Muscle of leg (tissue), 3 donors: ENCODE measurements at regions not wholly inside any gene's neighbourhood (a gene's known extent, or its start where the extent isn't known, plus 50 kb on each side); places are given as distances from the start of the nearest gene placed in this dataset.

Source experiments
- DNase-seq: peaks from one replicate; pipeline ENCODE4 v3.0.0; 2013
- H3K27ac ChIP-seq: one replicate; pipeline ENCODE4 v1.5.1; 2013; ENCODE audit warnings: mild to moderate bottlenecking, low read length, control low read depth
- H3K27me3 ChIP-seq: one replicate; pipeline ENCODE4 v1.6.1; 2013; ENCODE audit warnings: low read length; ENCODE audit not compliant: control insufficient read depth, insufficient read depth
- H3K36me3 ChIP-seq: one replicate; pipeline ENCODE4 v1.6.1; 2013; ENCODE audit warnings: low read length; ENCODE audit not compliant: control insufficient read depth, insufficient read depth
- H3K4me1 ChIP-seq: one replicate; pipeline ENCODE4 v1.6.1; 2013; ENCODE audit warnings: low read length; ENCODE audit not compliant: control insufficient read depth, insufficient read depth
- H3K4me3 ChIP-seq: one replicate; pipeline ENCODE4 v1.5.1; 2013; ENCODE audit warnings: low read length, control low read depth
- H3K9me3 ChIP-seq: replicated peaks from 2 replicates; pipeline ENCODE4 v1.6.1; 2013; ENCODE audit warnings: low read depth, low read length; ENCODE audit not compliant: control insufficient read depth
- WGBS: methylation state at CpG from one replicate; pipeline ENCODE4 v1.1.5; 2013; ENCODE audit warnings: missing lambda C conversion rate; ENCODE audit not compliant: insufficient coverage; 5-methylcytosine and 5-hydroxymethylcytosine counted together

DNA sequence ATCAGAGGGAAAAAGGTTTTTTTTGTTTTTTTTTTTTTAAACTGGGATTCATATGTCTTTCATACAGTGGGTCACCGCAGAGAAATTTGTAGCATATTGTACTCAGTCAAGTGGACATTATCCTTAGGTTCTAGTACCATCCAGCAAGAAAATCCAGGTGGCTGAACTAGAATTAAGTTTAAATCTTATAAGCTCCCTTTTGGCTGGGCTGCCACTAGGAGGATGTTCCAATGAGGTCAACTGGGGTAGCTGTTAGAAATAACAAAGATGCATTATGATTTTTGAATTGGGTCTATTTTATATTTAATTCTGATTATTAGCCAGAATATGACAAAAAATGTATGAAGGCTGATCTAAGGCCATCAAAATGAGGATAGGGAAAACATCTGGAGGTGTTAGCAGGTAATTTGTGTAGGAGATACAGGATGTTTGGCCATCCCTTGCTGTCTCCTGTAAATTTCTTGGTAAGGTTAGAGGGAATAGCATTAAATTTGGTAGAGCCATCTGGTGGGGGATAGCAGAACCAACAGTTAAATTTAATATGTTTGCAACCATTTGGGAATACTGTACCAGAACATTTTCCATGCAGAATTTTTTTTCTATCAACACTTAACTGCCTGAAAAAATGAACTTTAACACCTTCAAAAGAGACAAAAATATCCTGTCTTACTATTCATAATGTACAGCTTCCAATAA is 568.5 kb upstream of the B3GALT2 start:
- no peak overlapping the region for H3K27ac ChIP-seq
- H3K4me3 ChIP-seq: no peak overlapping the region
- H3K36me3 ChIP-seq: no peaks in the 10 kb centered on the region
- no peaks in the 10 kb centered on the region for H3K27me3 ChIP-seq
- DNase-seq: no peak
- H3K9me3 ChIP-seq: no peaks in the 10 kb centered on the region
- H3K4me1 ChIP-seq: no peaks in the 10 kb centered on the region
- no CpG with 5 or more reads among the region's 1 CpG for WGBS

DNA sequence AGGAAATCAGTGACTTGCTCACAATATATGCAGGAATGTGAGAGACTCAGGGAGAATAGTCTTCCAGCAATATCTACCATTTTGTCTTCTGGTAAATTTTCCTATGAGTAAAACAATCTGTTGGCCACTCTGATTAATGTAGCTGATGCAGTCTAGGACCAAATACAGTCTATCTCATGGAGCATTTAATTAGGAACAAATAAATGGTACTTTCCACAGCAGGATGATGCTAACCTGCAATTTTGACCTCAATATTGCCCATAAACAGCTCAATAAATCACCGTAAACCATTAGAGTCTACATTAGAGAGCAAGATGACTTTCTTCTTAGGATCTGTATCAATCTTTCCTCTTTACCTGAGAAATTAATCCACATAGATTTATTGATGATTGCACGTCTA is 567.7 kb upstream of the B3GALT2 start:
- no peaks in the 10 kb centered on the region for H3K36me3 ChIP-seq
- 100% methylated on average over 1 of the region's 2 CpGs for WGBS
- H3K9me3 ChIP-seq: no peaks in the 10 kb centered on the region
- no peaks in the 10 kb centered on the region for H3K4me1 ChIP-seq
- H3K27me3 ChIP-seq: no peaks in the 10 kb centered on the region
- H3K27ac ChIP-seq: no peak overlapping the region
- no peak overlapping the region for H3K4me3 ChIP-seq
- DNase-seq: no peak

DNA sequence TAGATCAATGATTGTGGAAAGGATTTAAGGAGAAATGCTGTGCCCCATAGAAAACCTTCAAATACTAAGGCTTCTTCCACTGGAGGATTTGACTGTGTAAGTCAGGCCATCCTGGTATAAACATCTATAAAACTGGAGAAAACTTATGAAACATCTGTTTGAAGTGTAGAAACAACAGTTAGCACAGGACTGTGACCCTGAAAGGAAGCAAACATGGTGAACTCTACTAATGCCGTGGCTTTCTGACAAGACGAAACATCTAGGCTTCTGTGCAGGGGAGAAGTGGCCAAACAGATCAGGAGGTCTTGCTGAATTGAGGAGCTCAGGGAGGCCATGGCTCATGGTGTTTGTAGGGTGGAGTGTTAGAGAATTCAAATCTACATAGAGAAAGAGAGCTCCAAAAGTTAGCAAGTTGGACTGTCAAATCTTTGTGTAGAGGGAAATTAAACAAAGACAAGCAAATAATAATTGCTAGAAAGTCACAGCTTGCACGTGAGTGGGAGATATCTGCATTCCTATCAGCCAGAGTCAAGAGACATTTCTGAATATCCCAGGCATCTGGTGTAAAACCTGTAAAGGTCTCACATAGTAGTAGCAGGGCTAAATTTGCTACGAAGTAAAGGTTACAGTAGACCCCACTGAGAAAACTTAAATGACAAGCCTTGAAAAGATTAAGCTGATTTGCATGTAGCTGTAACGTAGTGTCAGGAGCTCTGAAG is 566.8 kb upstream of the B3GALT2 start:
- H3K9me3 ChIP-seq: no peaks in the 10 kb centered on the region
- H3K27me3 ChIP-seq: no peaks in the 10 kb centered on the region
- no peaks in the 10 kb centered on the region for H3K4me1 ChIP-seq
- H3K27ac ChIP-seq: no peak overlapping the region
- H3K36me3 ChIP-seq: no peaks in the 10 kb centered on the region
- no peak overlapping the region for H3K4me3 ChIP-seq
- WGBS: 83% methylated on average over 4 of the region's 5 CpGs
- DNase-seq: no peak

DNA sequence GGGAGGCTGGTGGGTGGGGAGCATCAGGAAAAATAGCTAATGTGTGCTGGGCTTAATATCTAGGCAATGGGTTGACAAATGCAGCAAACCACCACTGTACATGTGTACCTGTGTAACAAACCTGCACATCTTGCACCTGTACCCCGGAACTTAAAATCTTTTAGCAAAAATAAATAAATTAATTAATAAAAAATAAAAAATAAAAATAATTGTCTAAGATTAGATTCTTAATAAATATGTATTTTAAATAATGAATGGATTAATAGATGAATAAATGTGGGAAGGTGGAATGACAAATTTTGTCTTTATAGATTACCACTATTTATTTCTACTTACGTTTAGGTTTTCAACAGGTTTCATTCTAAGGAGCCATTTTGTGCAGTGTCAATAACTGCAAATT is 563.5 kb upstream of the B3GALT2 start:
- Histone ChIP-seq H3K4me3 (no peak overlapping the region), H3K9me3 (no peaks in the 10 kb centered on the region), H3K27me3 (no peaks in the 10 kb centered on the region), H3K36me3 (no peaks in the 10 kb centered on the region), H3K27ac (no peak overlapping the region), H3K4me1 (no peaks in the 10 kb centered on the region)
- DNase-seq: no peak
- no CpG with 5 or more reads among the region's 2 CpGs for WGBS

DNA sequence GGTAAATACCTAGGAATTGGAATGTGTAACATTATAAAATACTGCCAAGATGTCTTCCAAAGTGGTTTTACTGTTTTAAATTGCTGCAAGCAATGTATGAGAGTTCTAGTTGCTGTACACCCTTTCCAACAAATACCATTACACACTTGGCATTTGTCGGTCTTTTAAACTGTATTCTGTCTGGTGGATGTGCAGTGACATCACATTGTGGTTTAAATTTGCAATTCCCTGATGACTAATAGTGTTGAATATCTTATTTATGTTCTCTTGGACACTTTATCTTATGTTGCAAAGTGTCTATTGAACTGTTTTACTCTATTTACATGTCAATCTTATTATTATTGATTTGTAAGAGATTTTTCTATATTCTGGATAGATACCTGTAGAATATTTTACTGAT is 561.2 kb upstream of the B3GALT2 start:
- H3K9me3 ChIP-seq: no peaks in the 10 kb centered on the region
- H3K36me3 ChIP-seq: no peaks in the 10 kb centered on the region
- H3K27ac ChIP-seq: no peak overlapping the region
- H3K4me1 ChIP-seq: no peaks in the 10 kb centered on the region
- no CpG with 5 or more reads among the region's 1 CpG for WGBS
- no peak overlapping the region for H3K4me3 ChIP-seq
- H3K27me3 ChIP-seq: no peaks in the 10 kb centered on the region
- DNase-seq: no peak

DNA sequence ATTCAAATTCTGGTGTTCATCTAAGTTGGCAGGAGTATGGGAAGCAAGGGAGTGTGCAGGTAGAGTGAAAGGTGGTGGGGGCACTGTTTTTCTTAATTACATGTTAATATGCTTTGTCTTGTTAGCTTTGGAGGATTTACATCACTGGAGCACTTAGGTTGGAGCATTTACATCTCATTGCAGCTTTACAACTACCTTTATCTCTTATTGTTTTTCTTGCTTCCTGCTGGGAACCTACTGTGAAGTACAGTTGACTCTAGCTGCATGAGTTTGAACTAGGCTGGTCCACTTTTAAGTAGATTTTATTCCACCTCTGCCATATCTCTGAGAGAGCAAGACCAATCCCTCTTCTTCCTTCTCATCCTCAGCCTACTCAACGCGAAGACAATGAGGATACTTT is 554.8 kb upstream of the B3GALT2 start:
- no peak for DNase-seq
- no peak overlapping the region for H3K27ac ChIP-seq
- no CpG with 5 or more reads among the region's 2 CpGs for WGBS
- H3K36me3 ChIP-seq: no peaks in the 10 kb centered on the region
- no peak overlapping the region for H3K4me3 ChIP-seq
- H3K9me3 ChIP-seq: no peaks in the 10 kb centered on the region
- H3K27me3 ChIP-seq: no peaks in the 10 kb centered on the region
- H3K4me1 ChIP-seq: no peaks in the 10 kb centered on the region

DNA sequence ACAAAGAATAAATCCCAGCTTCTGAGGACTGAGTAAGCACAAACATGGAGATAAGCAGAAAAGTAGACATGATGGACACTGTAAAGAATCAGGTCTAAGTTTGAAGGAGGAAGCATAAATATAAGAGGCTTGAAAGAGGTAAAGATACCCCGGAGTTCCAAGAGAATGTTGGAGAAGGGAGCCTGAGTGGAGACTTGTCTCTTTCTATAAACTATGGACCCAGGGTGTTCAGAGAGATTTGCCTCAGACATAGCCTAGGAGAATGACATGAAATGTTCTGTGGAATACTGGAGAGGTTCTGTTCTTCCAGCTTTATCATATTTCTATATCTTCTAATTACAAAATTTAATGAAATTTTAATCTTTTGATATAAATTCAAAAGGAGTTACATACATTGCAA is 554.3 kb upstream of the B3GALT2 start:
- H3K36me3 ChIP-seq: no peaks in the 10 kb centered on the region
- no peak for DNase-seq
- H3K4me3 ChIP-seq: no peak overlapping the region
- H3K4me1 ChIP-seq: no peaks in the 10 kb centered on the region
- H3K27ac ChIP-seq: no peak overlapping the region
- H3K27me3 ChIP-seq: no peaks in the 10 kb centered on the region
- WGBS: 80% methylated on average over 1 of the region's 1 CpG
- H3K9me3 ChIP-seq: no peaks in the 10 kb centered on the region

DNA sequence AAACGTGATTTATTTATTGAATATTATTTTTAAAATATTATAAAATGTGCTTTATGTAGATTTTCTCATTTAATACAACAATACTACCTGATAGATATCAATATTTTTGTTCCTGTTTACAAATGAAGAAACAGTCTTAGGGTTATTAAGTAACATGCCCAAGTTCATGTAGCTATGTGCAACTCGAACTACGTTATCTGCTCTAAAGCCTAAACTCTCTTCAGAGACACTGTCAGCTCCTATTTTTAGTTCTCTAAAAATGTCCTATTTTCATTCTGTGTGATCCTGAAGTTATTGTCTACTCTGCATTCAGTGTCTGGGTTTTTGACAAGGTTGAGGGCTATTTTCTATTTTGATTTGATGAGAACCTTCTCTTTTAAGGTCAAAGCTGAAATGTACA is 550.1 kb upstream of the B3GALT2 start:
- DNase-seq: no peak
- WGBS: no CpG with 5 or more reads among the region's 3 CpGs
- Histone ChIP-seq H3K27me3 (no peaks in the 10 kb centered on the region), H3K4me3 (no peak overlapping the region), H3K9me3 (no peaks in the 10 kb centered on the region), H3K36me3 (no peaks in the 10 kb centered on the region), H3K4me1 (no peaks in the 10 kb centered on the region), H3K27ac (no peak overlapping the region)

DNA sequence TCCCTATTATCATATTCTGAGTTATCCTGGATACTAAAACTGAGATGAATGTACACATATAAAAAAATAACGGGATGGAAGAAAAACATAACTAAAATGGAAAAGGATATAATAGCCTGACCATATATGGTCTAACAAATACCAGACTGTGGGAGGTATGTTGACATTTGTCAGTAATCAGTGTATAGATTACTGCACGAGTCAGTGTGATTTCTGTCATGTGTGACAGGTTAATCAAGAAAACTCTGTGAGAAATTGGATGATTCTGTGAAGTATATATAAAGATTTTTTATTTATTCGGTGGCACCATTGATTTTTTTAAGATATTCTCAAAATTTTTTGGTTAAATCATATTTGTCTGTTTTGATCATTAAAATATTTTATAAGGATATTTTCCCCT is 547.3 kb upstream of the B3GALT2 start:
- no peaks in the 10 kb centered on the region for H3K36me3 ChIP-seq
- H3K4me3 ChIP-seq: no peak overlapping the region
- WGBS: no CpG with 5 or more reads among the region's 3 CpGs
- no peaks in the 10 kb centered on the region for H3K4me1 ChIP-seq
- H3K27me3 ChIP-seq: no peaks in the 10 kb centered on the region
- DNase-seq: no peak
- no peaks in the 10 kb centered on the region for H3K9me3 ChIP-seq
- no peak overlapping the region for H3K27ac ChIP-seq

DNA sequence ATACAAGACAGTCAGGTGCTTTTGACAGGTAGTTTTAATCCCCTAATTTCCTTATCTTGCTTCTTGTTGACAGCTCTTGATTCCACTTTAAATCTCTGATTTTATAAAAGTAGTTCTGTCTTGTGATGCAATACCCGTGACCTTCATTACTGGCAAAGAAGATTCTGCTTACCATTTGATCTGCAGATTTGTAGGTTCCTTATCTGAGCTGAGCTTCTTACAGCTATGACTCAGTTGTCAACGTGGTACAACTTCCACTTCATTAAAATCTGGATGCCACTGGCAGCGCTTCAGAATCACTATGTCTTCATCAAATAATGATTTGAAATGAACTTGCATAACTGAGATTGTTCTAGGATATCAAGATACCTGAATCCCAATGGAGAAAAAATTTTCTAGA is 543.6 kb upstream of the B3GALT2 start:
- Histone ChIP-seq H3K27me3 (no peaks in the 10 kb centered on the region), H3K27ac (no peak overlapping the region), H3K36me3 (no peaks in the 10 kb centered on the region), H3K4me1 (no peaks in the 10 kb centered on the region), H3K9me3 (no peaks in the 10 kb centered on the region), H3K4me3 (no peak overlapping the region)
- 100% methylated on average over 1 of the region's 3 CpGs for WGBS
- no peak for DNase-seq
